ENCODE measurements at regions not wholly inside any gene's neighbourhood (a gene's known extent, or its start where the extent isn't known, plus 50 kb on each side); places are given as distances from the start of the nearest gene placed in this dataset.

- H3K36me3 ChIP-seq = no peaks in the 10 kb centered on the region
- H3K4me1 ChIP-seq = no peaks in the 10 kb centered on the region
- no peaks in the 10 kb centered on the region for H3K27me3 ChIP-seq
- intact Hi-C loops (cut with DNase I; ENCODE audit: low total_unique reads) = no loop called here
- H3K9me3 ChIP-seq = no peaks in the 10 kb centered on the region
- no peak overlapping the region for H3K27ac ChIP-seq
- H3K4me3 ChIP-seq = no peak overlapping the region
- no peak for TF ChIP-seq CTCF (IDR thresholded peaks at IDR 0.05)
- no peak for DNase-seq
Measured at GRCh38 chr15:47959617-47960413, 161.0 kb upstream of the SLC24A5 start.

- no peaks in the 10 kb centered on the region for H3K9me3 ChIP-seq
- no peak overlapping the region for H3K4me3 ChIP-seq
- intact Hi-C loops (cut with DNase I; ENCODE audit: low total_unique reads) = no loop called here
- H3K36me3 ChIP-seq = no peaks in the 10 kb centered on the region
- no peaks in the 10 kb centered on the region for H3K4me1 ChIP-seq
- H3K27ac ChIP-seq = no peak overlapping the region
- no peak for DNase-seq
- no peak for TF ChIP-seq CTCF (IDR thresholded peaks at IDR 0.05)
- no peaks in the 10 kb centered on the region for H3K27me3 ChIP-seq
Measured at GRCh38 chr15:47961401-47962090, 159.2 kb upstream of the SLC24A5 start.

GRCh38 chr15:47963265-47963664 lies 157.5 kb upstream of the SLC24A5 start:
- no peak for DNase-seq
- Histone ChIP-seq H3K4me3 (no peak overlapping the region), H3K9me3 (no peaks in the 10 kb centered on the region), H3K27me3 (no peaks in the 10 kb centered on the region), H3K27ac (no peak overlapping the region), H3K36me3 (no peaks in the 10 kb centered on the region), H3K4me1 (no peaks in the 10 kb centered on the region)
- intact Hi-C loops (cut with DNase I; ENCODE audit: low total_unique reads) = no loop called here
- TF ChIP-seq CTCF (IDR thresholded peaks at IDR 0.05) = no peak

GRCh38 chr15:47964229-47964628 lies 156.6 kb upstream of the SLC24A5 start:
- TF ChIP-seq CTCF (IDR thresholded peaks at IDR 0.05) = no peak
- Histone ChIP-seq H3K27me3 (no peaks in the 10 kb centered on the region), H3K27ac (no peak overlapping the region), H3K36me3 (no peaks in the 10 kb centered on the region), H3K4me3 (no peak overlapping the region), H3K9me3 (no peaks in the 10 kb centered on the region), H3K4me1 (no peaks in the 10 kb centered on the region)
- intact Hi-C loops (cut with DNase I; ENCODE audit: low total_unique reads) = no loop called here
- DNase-seq = no peak

- Histone ChIP-seq H3K9me3 (no peaks in the 10 kb centered on the region), H3K4me1 (no peaks in the 10 kb centered on the region), H3K27me3 (no peaks in the 10 kb centered on the region), H3K4me3 (no peak overlapping the region), H3K27ac (no peak overlapping the region), H3K36me3 (no peaks in the 10 kb centered on the region)
- no peak for TF ChIP-seq CTCF (IDR thresholded peaks at IDR 0.05)
- DNase-seq = no peak
- intact Hi-C loops (cut with DNase I; ENCODE audit: low total_unique reads) = no loop called here
Measured at GRCh38 chr15:47965297-47965696, 155.5 kb upstream of the SLC24A5 start.
